ENCODE measurements at regions not wholly inside any gene's neighbourhood (a gene's known extent, or its start where the extent isn't known, plus 50 kb on each side); places are given as distances from the start of the nearest gene placed in this dataset.

- TF ChIP-seq CTCF (IDR thresholded peaks at IDR 0.05; ENCODE audit: low read depth, low read length) = no peak
- no peak for TF ChIP-seq EZH2phosphoT487 (IDR thresholded peaks at IDR 0.05; ENCODE audit: low read depth)
Measured at GRCh38 chr20:47951521-47951971, 166.3 kb upstream of the SULF2 start.
